Eye (tissue), 1 donor: ENCODE measurements at regions not wholly inside any gene's neighbourhood (a gene's known extent, or its start where the extent isn't known, plus 50 kb on each side); places are given as distances from the start of the nearest gene placed in this dataset.
"Not testable (repeated sequence)": the region's sequence is repeated elsewhere in the genome, so short reads cannot be mapped to it uniquely, and the experiment has no call there.

Source experiments
- DNase-seq: peaks from one replicate; pipeline ENCODE4 v3.0.0-alpha.2; 2015

DNA sequence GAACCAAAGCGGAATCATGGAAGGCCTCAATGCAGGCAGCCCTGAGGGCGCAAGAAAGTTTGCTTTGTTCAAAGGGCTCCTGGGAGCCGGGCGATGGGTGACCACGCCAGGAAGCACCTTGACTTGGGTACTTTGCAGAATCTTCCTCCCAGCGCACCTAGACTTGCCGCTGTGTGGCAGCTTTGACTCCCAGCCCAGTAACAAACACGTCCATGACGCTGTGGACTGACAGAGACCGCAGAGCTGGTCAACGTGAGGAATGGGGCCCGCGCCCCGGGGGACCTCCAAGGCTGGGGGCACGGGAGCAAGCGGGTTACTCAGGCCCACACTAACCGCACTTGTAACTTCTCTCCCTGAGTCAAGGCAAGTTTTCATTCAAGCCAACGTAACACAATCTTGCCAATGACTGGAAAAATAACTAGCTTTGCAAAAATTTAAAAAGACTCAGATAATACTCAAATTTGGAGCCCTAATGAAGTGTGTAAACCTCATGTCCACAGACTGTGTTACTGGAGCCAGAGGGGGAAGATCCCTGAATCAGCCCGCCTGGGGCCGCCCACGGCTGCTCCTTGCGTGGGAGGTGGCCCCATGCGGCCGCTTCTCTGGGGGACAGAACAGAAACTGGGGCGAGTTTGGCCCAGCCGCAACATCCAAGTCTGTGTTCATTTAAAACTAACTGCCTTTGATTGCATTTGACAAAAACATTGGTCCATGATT is 130.8 kb downstream of the DNAJB6 start:
- peak; percentile 3 for DNase-seq

DNA sequence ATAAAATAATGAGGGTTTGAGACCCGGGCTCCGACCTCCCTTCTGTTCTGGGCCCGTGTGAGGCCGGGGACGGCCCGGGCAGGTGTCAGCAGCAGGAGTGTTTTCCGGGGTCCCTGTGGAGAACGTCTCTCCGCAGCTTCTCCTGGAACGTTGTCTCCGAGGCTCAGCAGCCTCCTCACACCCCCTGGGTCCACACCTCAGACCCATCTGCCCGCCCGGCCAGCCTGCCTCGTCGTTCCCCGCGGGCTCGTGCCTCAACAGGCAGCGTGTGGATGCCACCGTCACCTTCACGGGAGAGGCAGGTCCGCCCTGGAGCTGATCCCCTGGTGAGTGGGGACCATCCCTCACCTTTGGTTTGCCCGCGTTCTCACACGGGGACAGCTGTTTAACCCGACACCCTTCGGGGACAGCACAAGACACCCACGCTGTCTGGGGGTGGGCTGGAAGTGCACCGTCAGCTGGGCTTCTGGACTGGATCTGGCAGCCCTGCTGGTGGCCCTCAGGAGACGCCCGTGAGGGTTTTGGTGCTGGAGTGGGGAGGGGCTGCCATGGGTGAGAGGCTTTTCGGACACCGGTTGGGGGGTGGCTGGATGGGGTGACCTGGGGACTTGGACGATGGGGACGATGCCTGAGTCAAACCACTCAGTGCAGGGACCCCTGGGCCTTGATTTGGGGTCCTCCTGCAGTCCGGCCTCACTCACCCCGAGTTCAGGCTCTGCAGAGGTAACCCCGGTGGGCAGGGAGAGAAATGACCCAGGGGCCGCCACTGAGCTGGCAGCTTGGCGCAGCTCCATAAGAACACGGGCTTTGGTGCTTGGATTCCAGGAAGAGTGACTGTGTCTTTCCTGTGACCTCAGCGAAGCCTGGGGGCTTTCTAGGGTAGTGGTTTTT is 131.7 kb downstream of the DNAJB6 start:
- no peak for DNase-seq

DNA sequence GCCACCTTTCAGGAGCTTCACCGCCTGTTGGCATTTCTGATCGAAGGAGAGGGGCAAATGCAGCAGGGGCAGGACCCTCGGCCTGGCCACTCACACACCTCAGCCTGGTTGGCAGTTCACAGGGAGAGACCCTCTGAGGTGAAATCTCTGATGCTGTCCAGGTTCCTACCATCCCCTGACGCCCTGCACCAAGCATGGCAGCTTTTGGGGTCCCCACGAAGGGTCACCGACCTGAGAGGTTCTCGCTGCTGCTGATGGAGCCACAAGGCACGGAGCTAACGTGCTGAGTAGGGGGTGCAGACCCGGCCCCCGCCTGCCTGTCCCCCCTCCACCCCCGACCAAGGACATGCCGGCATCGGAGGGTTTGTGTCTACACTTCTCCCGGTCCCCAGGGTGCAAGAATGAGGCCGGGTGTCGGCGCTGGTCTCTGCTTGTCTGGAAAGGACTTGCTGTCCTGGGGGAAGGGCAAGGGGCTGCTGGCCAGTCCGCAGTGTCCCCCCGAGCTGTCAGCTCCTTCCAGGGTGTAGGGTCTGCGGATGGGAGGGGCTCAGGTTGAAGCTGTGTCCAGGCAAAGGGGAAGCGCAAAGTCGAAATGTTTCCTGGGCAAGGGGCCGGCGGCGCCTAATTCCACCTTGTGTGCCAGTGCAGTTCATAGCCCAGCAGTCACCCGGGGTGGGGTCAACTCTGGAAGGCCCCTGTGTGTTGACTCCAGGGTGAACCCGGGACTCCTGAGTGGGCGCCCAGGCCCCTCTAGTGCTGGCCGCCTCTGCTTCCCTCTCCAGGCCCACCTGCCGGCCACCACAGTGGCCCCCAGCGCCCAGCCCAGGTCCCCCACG is 132.6 kb downstream of the DNAJB6 start:
- DNase-seq: no peak

DNA sequence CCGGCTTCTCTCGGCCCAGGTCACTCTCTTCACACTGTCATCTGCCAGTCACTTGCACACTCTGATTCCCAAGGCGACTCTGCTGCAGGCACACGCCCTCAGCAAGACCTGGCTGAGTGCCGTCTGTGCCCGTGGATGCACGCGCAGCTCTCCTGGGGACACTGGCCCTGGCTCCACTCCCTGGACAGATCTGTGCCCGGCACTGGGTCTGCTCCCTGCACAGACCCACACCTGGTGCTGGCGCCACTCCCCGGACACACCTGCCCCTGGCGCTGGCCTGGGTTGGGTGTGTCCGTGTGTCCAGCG is 133.2 kb downstream of the DNAJB6 start:
- no peak for DNase-seq

DNA sequence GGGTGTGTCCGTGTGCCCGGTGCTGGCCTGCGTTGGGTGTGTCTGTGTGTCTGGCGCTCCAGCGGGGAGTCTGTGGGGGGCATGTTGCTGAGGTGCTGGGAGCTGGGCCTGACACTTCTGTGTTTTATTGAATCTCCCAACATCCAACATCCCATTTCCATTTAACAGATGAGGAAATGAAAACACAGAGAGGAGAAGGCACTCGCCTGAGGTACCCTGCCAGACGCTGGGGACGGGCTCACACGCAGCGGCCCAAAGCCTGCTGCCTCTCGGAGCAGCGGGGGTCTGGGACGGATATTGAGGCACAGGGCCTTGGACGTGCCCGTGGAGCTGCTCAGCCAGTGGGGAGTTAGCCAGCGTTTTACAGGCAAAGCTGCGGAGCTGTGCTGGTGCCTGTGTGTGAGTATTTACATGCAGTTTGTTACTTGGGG is 133.9 kb downstream of the DNAJB6 start:
- DNase-seq: no peak

DNA sequence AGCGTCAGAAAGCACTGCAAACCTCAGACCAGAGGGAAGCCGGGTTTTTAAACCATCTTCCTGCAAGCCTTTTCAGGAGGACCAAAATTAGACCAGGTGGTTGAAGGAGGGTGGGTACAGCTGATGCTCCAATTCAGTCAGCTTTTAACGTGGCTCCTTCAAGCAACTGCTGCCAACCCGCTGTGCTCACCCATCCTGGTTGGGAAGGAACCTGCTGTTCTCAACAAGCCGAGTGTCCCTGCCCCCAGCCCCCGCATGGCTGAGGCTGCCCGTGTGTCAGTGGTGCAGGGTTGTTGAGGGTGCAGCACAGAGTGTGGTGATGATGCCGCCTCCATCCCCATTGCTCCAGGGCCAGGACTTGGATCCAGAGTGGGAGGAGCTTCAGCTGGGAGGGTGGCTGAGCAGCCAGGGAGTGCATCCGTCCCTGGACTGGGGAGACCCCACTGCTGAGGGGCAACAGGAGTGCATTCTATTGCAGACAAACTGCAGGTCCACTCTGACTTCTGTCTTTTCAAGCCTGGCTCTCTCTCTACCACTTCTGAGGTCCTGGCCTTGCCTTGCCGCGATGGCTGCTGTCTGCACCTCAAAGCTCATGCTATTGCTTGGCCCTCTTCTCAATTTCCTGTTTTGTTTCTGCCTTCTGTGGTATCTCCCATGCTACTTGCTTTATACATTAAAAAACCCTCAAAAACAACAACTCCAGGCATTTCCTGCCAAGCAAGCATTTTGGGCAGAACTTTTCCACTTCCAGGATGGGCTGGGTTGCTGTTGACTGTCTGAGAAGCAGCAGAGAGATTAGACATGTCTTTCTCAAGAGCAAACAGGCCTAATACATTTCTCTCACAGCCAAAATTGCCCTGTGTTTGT is 134.7 kb downstream of the DNAJB6 start:
- no peak for DNase-seq

DNA sequence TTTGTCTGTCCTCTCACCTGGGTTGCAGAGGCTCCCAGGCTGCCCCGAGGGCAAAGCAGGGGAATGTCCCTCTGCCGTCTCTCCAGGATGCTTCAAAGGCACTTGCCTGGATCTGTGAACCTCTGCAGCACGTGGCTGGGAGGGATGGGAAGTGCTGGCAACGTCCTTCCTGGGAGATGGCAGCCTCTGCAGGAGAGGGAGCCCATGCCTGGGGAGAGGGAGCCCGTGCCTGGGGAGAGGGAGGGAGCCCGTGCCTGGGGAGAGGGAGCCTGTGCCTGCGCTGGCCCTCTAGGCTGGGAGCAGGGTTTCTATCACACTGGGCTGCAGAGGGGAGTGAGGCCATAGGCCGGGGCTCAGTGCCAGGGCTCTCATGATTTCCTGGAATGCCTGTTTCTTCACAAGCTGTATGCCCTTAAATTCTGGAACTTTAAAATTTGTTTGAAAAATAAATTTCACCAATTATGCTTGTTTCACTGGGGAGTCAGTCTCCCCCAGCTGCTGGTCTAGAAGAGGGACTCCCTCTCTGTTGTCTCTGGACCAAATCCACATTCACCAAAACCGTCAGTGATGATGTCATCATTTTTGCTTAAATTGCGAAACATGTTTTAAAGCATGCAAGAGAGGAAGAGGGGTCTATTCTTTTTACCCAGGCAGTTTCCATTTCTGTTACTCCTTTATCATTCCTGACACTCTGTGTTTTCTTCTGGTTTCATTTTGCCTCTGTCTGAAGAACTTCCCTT is 135.7 kb downstream of the DNAJB6 start:
- no peak for DNase-seq

DNA sequence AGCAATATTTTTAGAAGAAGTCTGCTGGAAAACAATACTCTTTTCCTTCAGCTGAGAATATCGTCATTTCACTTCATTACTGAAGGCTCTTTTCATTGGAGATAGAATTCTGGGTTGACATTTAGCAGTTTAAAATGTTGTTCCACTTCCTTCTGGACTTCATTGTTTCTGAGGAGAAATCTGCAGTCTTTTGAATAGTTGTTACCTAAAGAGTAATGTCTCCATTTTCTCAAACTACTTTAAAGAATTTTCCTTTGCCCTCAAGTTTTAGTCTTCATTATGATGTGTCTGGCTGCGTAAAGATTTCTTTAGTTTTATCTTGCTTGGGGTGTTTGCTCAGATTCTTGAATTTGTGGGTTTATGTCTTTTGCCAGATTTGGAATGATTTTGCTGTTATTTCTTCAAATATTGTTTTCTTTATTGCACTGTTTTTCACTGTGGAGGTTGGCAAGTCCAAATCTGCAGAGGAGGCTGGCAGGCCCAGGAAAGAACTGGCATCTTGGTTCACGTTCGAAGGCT is 136.3 kb downstream of the DNAJB6 start:
- DNase-seq: no peak

DNA sequence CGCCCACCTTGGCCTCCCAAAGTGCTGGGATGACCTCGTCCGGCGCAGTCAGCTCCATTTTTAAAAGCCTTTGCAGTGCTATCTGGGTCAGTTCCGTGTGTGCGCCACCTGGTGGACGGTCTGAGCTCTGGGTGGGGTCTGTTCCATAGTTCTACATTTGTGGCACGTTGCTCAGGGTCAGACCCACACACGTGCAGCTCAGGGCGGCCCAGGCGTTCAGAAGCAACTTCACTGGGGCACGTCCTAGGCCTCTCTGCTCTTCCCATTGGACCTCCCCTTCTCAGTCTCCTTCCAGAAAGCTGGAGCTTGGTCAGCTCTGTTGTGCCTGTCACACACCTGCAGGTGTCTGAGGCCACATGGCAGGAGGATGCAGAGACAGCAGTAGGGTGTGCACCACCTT is 137.9 kb downstream of the DNAJB6 start:
- DNase-seq: no peak

DNA sequence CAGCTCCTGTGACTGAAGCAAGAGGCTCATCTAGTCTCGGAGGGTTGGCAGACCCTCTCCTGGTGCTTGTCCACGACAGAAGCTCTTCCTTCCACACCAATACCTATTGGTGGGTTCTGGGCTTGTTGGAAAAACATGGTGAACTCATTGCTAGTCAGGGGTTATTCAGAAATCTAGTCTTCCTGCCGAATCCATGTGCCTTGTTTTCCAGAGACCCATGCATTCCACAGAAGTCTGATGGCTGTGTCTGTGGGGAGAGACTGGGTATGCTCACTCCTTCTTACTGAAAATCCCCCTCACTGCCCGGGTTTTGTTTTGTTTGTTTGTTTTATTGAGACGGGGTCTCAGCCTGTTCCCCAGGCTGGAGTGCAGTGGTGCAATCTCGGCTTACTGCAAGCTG is 138.3 kb downstream of the DNAJB6 start:
- no peak for DNase-seq

DNA sequence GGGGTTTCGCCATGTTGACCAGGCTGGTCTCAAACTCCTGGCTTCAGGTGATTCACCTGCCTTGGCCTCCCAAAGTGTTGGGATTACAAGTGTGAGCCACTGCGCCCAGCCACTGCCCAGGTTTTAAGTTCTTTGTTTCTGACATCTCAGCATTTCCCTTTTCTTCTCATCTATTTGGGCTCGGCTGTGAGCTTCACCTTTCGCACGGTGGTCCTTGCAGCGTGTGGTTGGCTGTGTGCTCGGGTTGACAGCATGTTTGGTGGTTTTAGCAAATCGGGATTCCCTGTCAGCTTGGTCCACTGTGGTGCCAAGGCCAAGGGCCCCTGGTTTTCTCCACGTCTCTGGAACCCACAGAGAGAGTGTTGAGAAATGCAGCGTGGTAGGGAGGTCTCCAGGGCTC is 138.8 kb downstream of the DNAJB6 start:
- no peak for DNase-seq

DNA sequence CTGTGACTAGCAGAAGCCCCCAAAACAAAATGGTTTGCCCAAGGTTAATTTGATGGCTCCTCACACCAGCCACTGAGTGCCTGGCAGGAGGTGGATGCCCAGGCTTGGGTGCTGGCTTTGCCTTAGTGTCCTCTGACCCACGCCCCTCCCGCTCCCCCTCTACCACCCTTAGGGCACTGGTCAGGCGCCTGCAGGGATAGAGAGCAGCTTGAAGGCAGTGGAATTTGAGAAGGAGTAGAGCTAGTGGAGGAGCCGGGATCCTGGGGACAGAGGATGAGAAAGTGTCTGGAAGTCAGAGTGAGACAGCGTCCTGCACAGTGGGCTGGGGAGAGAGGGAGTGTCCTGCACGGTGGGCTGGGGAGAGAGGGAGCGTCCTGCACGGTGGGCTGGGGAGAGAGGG is 139.4 kb downstream of the DNAJB6 start:
- DNase-seq: no peak

DNA sequence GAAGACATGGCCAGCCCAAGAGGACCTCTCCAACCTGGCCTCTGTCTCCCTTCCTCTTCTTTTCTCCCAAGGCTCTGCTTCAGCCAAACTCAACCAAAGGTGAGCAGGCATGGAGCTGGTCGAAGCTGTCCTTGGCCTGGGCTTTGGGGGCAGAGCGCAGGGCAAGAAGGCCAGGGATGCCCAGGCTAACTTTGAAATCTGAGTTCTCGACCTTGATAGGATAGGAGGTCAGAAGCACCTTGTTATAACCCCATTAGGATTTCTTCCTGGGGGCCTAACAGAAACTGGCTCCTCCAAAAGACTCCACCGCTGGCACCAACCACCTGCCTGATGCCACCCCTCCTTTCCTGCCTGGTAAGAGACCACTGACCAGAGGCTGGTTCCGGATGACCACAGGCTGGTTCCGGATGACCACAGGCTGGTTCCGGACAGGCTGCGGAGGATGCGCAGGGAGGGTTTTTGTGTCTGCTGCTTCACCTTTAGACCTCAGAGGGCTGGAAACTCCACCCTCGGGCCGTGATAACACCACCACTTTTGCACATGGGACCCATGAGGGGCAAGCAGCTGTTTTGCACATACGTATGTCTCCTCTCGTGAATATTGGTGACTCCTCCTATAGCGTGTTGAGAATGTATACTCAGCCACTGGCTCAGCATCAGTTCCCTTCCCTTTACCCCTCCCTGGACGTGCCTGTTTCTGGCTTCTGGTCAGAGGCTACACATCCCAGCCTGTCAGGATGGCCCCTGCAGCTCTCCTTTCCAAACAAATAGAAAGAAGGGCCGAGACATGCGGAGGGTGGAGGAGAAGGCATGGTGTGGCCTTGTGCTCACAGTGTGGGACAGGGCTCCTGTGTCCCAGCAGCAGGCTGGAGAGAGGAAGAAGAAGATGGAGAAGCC is 140.1 kb downstream of the DNAJB6 start:
- no peak for DNase-seq

DNA sequence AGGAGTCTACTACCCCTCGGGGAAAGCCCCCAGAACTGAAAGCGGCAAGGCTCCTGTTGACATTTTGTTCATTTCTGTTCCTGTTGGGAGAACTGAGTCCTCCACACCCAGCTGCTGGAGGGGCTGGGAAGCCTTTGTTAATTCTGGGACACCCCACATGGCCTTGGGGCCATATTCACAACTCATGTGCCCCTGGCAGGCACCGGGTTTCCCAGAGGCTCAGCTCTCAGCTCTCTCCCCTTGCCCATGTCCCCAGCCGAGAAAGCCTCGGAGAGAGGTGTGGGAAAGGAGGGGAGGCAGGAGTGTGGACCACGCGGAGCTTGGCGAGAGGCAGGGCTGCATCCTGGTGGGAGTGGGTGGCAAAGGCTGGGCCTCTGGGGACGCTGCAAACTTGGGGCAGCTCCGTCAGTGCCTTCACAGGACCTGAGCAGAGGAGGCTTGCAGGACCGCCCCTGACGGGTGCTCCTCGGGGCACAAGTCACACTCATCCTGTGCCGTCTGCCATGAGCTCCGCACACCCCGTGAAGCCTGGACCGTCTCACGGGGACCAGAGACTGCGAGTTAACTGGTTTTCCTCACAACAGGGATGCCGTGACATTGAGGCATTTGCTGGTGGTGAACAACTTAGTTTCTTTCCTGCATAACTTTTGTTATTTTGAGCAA is 140.9 kb downstream of the DNAJB6 start:
- no peak for DNase-seq

DNA sequence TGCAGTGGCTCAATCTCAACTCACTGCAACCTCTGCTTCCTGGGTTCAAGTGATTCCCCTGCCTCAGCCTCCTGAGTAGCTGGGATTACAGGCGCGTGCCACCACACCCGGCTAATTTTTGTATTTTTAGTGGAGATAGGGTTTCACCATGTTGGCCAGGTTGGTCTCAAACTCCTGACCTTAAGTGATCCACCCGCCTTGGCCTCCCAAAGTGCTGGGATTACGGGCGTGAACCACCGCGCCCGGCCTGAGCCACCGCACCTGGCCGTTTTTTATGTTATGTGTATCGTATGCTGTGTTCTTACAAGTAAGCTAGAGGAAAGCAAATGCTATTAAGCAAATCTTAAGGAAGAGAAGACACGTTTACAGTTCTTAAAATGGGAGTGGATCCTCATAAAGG is 141.8 kb downstream of the DNAJB6 start:
- DNase-seq: not testable (repeated sequence)

DNA sequence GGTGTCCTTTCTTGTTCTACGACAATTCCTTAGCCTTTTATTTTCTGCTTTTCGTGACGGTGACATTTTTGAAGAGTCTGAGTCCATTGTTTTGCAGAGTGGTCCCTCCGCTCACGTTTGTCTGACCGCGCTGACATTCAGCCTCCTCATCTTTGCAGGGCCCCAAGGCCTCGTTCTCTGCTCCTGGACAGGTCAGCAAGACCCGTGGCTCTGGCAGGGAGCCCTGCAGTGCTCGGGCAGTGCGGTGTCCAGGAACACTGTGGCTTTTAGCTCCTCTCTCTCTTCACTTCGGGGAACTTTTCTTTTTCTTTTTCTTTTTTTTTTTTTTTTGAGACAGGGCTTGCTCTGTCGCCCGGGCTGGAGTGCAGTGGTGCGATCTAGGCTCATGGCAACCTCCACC is 142.5 kb downstream of the DNAJB6 start:
- no peak for DNase-seq

DNA sequence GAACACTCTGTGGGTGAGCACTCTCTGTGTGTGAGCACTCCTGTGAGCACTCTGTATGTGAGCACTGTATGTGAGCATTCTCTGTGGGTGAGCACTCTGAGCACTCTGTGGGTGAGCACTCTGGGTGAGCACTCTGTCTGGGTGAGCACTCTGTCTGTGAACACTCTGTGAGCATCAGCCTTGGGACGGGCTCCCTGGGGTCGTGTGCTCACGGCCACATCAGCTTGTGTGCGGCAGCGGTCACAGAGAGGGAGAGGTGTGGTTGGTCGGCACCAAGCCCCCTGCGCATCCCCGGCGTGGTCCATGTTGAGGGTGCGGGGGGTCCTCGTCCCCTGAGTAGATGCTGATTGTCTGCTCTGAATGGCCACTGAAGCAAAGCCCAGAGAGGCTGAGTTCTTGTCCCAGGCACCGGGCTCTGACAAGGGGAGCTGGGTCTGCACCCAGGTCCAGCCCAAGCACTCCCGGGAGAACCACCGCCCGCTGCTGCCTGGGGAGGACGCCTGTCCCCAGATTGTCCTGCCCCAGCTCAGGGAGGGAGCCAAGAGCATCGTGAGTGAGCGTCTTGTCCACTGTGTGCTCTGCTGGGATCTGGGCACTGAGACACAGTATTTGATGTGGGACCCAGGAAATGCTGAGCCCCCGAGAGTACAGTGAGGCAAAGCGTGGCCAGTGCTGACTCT is 143.7 kb downstream of the DNAJB6 start:
- no peak for DNase-seq

DNA sequence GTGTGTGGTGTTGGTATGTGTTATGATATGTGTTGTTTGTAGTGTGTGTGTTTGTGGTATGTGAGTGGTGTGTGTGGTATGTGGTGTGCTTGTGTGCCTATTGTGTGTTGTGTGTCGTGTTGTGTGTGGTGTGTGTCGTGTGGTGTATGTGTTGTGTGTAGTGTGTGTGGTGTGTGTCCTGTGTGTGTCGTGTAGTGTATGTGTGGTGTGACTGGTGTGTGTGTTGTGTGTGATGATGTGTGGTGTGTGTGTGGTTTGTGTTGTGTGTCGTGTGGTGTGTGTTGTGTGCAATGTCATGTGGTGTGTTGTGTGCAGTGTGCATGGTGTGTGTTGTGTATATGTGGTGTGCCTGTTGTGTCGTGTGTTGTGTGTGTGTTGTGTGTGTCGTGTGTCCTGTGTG is 144.6 kb downstream of the DNAJB6 start:
- DNase-seq: no peak

DNA sequence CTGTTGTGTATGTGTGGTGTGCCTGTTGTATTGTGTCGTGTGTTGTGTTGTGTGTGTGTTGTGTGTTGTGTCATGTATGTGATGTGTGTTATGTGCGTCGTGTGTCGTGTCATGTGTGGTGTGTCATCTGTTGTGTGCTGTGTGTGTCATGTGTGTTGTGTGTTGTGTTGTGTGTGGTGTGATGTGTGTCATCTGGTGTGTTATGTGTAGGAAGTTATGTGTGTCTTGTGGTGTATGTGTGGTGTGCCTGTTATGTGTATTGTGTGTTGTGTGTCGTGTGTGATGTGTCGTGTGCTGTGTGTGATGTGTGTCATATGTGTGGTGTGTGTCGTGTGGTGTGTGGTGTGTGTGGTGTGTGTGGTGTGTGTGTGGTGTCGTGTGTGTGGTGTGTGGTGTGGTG is 145.2 kb downstream of the DNAJB6 start:
- no peak for DNase-seq
